Smooth muscle cell (in vitro differentiated cells): ENCODE measurements at regions not wholly inside any gene's neighbourhood (a gene's known extent, or its start where the extent isn't known, plus 50 kb on each side); places are given as distances from the start of the nearest gene placed in this dataset.
"Not testable (repeated sequence)": the region's sequence is repeated elsewhere in the genome, so short reads cannot be mapped to it uniquely, and the experiment has no call there.

ENCODE experiments used
- DNase-seq: peaks from one replicate; lab custom pipeline; 2025; ENCODE audit not compliant: unreplicated experiment; lab: John Stamatoyannopoulos, UW
- H2AFZ ChIP-seq: fragments of 200-600 bp; sonication (generic); 2 replicates; pipeline ENCODE4 v1.6.0; 2016; ENCODE audit warnings: antibody characterized with exemption, low read depth, mild to moderate bottlenecking
- H3F3A ChIP-seq: fragments of 200-600 bp; sonication (generic); 2 replicates; pipeline ENCODE4 v1.6.0; 2017; ENCODE audit warnings: antibody characterized with exemption, low read depth
- H3K27ac ChIP-seq: fragments of 200-600 bp; sonication (generic); 2 replicates; pipeline ENCODE4 v1.5.1; 2016; ENCODE audit warnings: low read depth, mild to moderate bottlenecking
- H3K27me3 ChIP-seq: fragments of 200-600 bp; sonication (generic); 2 replicates; pipeline ENCODE4 v1.6.1; 2016; ENCODE audit warnings: low read depth, mild to moderate bottlenecking
- H3K36me3 ChIP-seq: fragments of 200-600 bp; sonication (generic); 2 replicates; pipeline ENCODE4 v1.5.1; 2016; ENCODE audit warnings: low read depth
- H3K4me1 ChIP-seq: fragments of 200-600 bp; sonication (generic); 2 replicates; pipeline ENCODE4 v1.5.1; 2016; ENCODE audit warnings: low read depth
- H3K4me2 ChIP-seq: fragments of 200-600 bp; sonication (generic); 2 replicates; pipeline ENCODE4 v1.6.0; 2016; ENCODE audit warnings: mild to moderate bottlenecking
- H3K4me3 ChIP-seq: fragments of 200-600 bp; sonication (generic); 2 replicates; pipeline ENCODE4 v1.5.1; 2016; ENCODE audit warnings: mild to moderate bottlenecking
- H3K79me2 ChIP-seq: fragments of 200-600 bp; sonication (generic); 2 replicates; pipeline ENCODE4 v1.6.0; 2016; ENCODE audit warnings: low read depth, mild to moderate bottlenecking
- H3K9ac ChIP-seq: fragments of 200-600 bp; sonication (generic); 2 replicates; pipeline ENCODE4 v1.6.0; 2016; ENCODE audit warnings: low read depth
- H3K9me3 ChIP-seq: fragments of 200-600 bp; sonication (generic); replicated peaks from 2 replicates; pipeline ENCODE4 v1.5.1; 2016; ENCODE audit warnings: low read depth
- H4K20me1 ChIP-seq: fragments of 200-600 bp; sonication (generic); 2 replicates; pipeline ENCODE4 v1.6.0; 2016; ENCODE audit warnings: low read depth
- CTCF ChIP-seq: fragments of 200-600 bp; sonication (generic); IDR thresholded peaks from 2 replicates; pipeline ENCODE4 v1.5.1; 2017; ENCODE audit warnings: borderline replicate concordance, mild to moderate bottlenecking, antibody characterized with exemption; ENCODE audit not compliant: insufficient read depth, poor library complexity, severe bottlenecking
- WGBS: methylation state at CpG from one replicate; pipeline ENCODE4 v1.1.7; 2016; ENCODE audit warnings: low lambda C conversion rate; 5-methylcytosine and 5-hydroxymethylcytosine counted together

- Histone ChIP-seq H4K20me1 (no peaks in the 10 kb centered on the region), H3F3A (no peaks in the 10 kb centered on the region), H3K79me2 (no peaks in the 10 kb centered on the region), H3K9me3 (no peaks in the 10 kb centered on the region), H3K4me1 (no peaks in the 10 kb centered on the region), H3K27me3 (no peaks in the 10 kb centered on the region), H3K4me2 (no peak overlapping the region), H3K27ac (no peak overlapping the region), H2AFZ (no peak overlapping the region), H3K36me3 (no peaks in the 10 kb centered on the region), H3K4me3 (no peak overlapping the region), H3K9ac (no peak overlapping the region)
- TF ChIP-seq CTCF, result no peak
- 81% methylated on average over 2 of the region's 2 CpGs for WGBS
- no peak for DNase-seq
These were observed 259.6 kb downstream of the CCER1 start for GRCh38 chr12:90695415-90695814.

- DNase-seq, result no peak
- H3K27me3 ChIP-seq, result no peaks in the 10 kb centered on the region
- no peak overlapping the region for H3K4me3 ChIP-seq
- no peak overlapping the region for H2AFZ ChIP-seq
- no peaks in the 10 kb centered on the region for H3K9me3 ChIP-seq
- H3F3A ChIP-seq, result no peaks in the 10 kb centered on the region
- no peak overlapping the region for H3K9ac ChIP-seq
- no peaks in the 10 kb centered on the region for H3K36me3 ChIP-seq
- H3K27ac ChIP-seq, result no peak overlapping the region
- whole genome bisulfite sequencing, result 87% methylated on average over 1 of the region's 1 CpG
- H3K4me2 ChIP-seq, result no peak overlapping the region
- H3K4me1 ChIP-seq, result no peaks in the 10 kb centered on the region
- no peaks in the 10 kb centered on the region for H3K79me2 ChIP-seq
- no peak for TF ChIP-seq CTCF
- no peaks in the 10 kb centered on the region for H4K20me1 ChIP-seq
These were observed 264.9 kb downstream of the CCER1 start for GRCh38 chr12:90690120-90690519.

GRCh38 chr12:90687682-90688081, 267.3 kb downstream of the CCER1 start:
- not testable (repeated sequence) for H3K9ac ChIP-seq, H3K79me2 ChIP-seq, H4K20me1 ChIP-seq, H3K36me3 ChIP-seq, H2AFZ ChIP-seq, DNase-seq, H3K27ac ChIP-seq, H3K4me3 ChIP-seq, H3F3A ChIP-seq, H3K27me3 ChIP-seq, H3K9me3 ChIP-seq, H3K4me2 ChIP-seq, H3K4me1 ChIP-seq

GRCh38 chr12:90683871-90684270, 271.1 kb downstream of the CCER1 start:
- TF ChIP-seq CTCF, result no peak
- H3K79me2 ChIP-seq, result no peaks in the 10 kb centered on the region
- no peak overlapping the region for H3K4me3 ChIP-seq
- no peaks in the 10 kb centered on the region for H3K4me1 ChIP-seq
- H3K9ac ChIP-seq, result no peak overlapping the region
- no peaks in the 10 kb centered on the region for H3K9me3 ChIP-seq
- H2AFZ ChIP-seq, result no peak overlapping the region
- no peaks in the 10 kb centered on the region for H3K27me3 ChIP-seq
- 94% methylated on average over 3 of the region's 3 CpGs for WGBS
- no peaks in the 10 kb centered on the region for H4K20me1 ChIP-seq
- H3K4me2 ChIP-seq, result no peak overlapping the region
- no peak for DNase-seq
- H3K36me3 ChIP-seq, result no peaks in the 10 kb centered on the region
- no peaks in the 10 kb centered on the region for H3F3A ChIP-seq
- H3K27ac ChIP-seq, result no peak overlapping the region
